Thymus (tissue), 11 donors: ENCODE measurements at regions not wholly inside any gene's neighbourhood (a gene's known extent, or its start where the extent isn't known, plus 50 kb on each side); places are given as distances from the start of the nearest gene placed in this dataset.

ENCODE experiments used
- DNase-seq, 9 donors: peaks; one replicate each; pipeline ENCODE4 v3.0.0-alpha.2; 2013; ENCODE audit warnings: low spot score in 9 of 9, low read depth in 6 of 9, missing footprints in 1 of 9
- H3K27ac ChIP-seq, 2 donors: one replicate each; pipeline ENCODE4 v1.5.1; 2013; ENCODE audit warnings: control low read depth in 1 of 2, low read depth in 1 of 2, low read length in 1 of 2, mild to moderate bottlenecking in 1 of 2, moderate library complexity in 1 of 2
- H3K27me3 ChIP-seq, 2 donors: one replicate each; pipeline ENCODE4 v1.5.1; 2013; ENCODE audit warnings: low read length in 1 of 2; ENCODE audit not compliant: control insufficient read depth in 2 of 2, insufficient read depth in 1 of 2
- H3K36me3 ChIP-seq, 2 donors: one replicate each; pipeline ENCODE4 v1.5.1; 2013; ENCODE audit warnings: low read length in 1 of 2, mild to moderate bottlenecking in 1 of 2, moderate library complexity in 1 of 2; ENCODE audit not compliant: control insufficient read depth in 2 of 2, insufficient read depth in 2 of 2
- H3K4me1 ChIP-seq, 2 donors: one replicate each; pipeline ENCODE4 v1.5.1; 2013; ENCODE audit warnings: low read length in 2 of 2; ENCODE audit not compliant: control insufficient read depth in 2 of 2, insufficient read depth in 2 of 2
- H3K4me3 ChIP-seq, 2 donors: one replicate each; pipeline ENCODE4 v1.5.1; 2013; ENCODE audit warnings: low read length in 2 of 2, control low read depth in 1 of 2, mild to moderate bottlenecking in 1 of 2
- H3K9me3 ChIP-seq, 2 donors: one replicate each; pipeline ENCODE4 v1.5.1; 2013; ENCODE audit warnings: low read length in 1 of 2, mild to moderate bottlenecking in 1 of 2; ENCODE audit not compliant: control insufficient read depth in 2 of 2, insufficient read depth in 1 of 2
- WGBS: extraction: QIAGEN DNeasy Blood & Tissue Kit; methylation state at CpG from one replicate; pipeline ENCODE4 v1.1.7; 2013; 5-methylcytosine and 5-hydroxymethylcytosine counted together
- donor health status: healthy.

GRCh38 chr18:55144193-55144930 lies 185.1 kb upstream of the CCDC68 start:
- H3K4me3 ChIP-seq = no peak overlapping the region
- H3K36me3 ChIP-seq = no peaks in the 10 kb centered on the region
- H3K27ac ChIP-seq = no peak overlapping the region
- no peaks in the 10 kb centered on the region for H3K9me3 ChIP-seq
- H3K27me3 ChIP-seq = no peaks in the 10 kb centered on the region
- WGBS = 45% methylated on average over 2 of the region's 2 CpGs
- DNase-seq = no peak
- no peaks in the 10 kb centered on the region for H3K4me1 ChIP-seq

- no peaks in the 10 kb centered on the region for H3K4me1 ChIP-seq
- 82% methylated on average over 6 of the region's 6 CpGs for WGBS
- H3K27ac ChIP-seq = no peak overlapping the region
- DNase-seq = no peak
- no peaks in the 10 kb centered on the region for H3K9me3 ChIP-seq
- no peaks in the 10 kb centered on the region for H3K27me3 ChIP-seq
- H3K4me3 ChIP-seq = no peak overlapping the region
- no peaks in the 10 kb centered on the region for H3K36me3 ChIP-seq
Measured at GRCh38 chr18:55142410-55142809, 183.1 kb upstream of the CCDC68 start.

- Histone ChIP-seq H3K4me1 (no peaks in the 10 kb centered on the region), H3K27me3 (no peaks in the 10 kb centered on the region)
- 92% methylated on average over 4 of the region's 4 CpGs for WGBS
Measured at GRCh38 chr18:55141318-55141717, 182.1 kb upstream of the CCDC68 start.

GRCh38 chr18:55139836-55140235 lies 180.6 kb upstream of the CCDC68 start:
- Histone ChIP-seq H3K27me3 (no peaks in the 10 kb centered on the region), H3K4me3 (no peak overlapping the region), H3K27ac (no peak overlapping the region), H3K4me1 (no peaks in the 10 kb centered on the region), H3K36me3 (no peaks in the 10 kb centered on the region), H3K9me3 (no peaks in the 10 kb centered on the region)
- DNase-seq = no peak
- 72% methylated on average over 4 of the region's 4 CpGs for WGBS

More at GRCh38 chr18:55141318-55141717, 182.1 kb upstream of the CCDC68 start:
- Histone ChIP-seq H3K27ac (no peak overlapping the region), H3K36me3 (no peaks in the 10 kb centered on the region), H3K4me3 (no peak overlapping the region), H3K9me3 (no peaks in the 10 kb centered on the region)
- DNase-seq = no peak

GRCh38 chr18:55139307-55139706 lies 180.0 kb upstream of the CCDC68 start:
- no peaks in the 10 kb centered on the region for H3K4me1 ChIP-seq
- no peaks in the 10 kb centered on the region for H3K9me3 ChIP-seq
- H3K27ac ChIP-seq = no peak overlapping the region
- H3K36me3 ChIP-seq = no peaks in the 10 kb centered on the region
- H3K27me3 ChIP-seq = no peaks in the 10 kb centered on the region
- no peak overlapping the region for H3K4me3 ChIP-seq
- DNase-seq = no peak

GRCh38 chr18:55138401-55138800 lies 179.1 kb upstream of the CCDC68 start:
- Histone ChIP-seq H3K4me1 (no peaks in the 10 kb centered on the region), H3K27me3 (no peaks in the 10 kb centered on the region), H3K9me3 (no peaks in the 10 kb centered on the region), H3K27ac (no peak overlapping the region), H3K36me3 (no peaks in the 10 kb centered on the region), H3K4me3 (no peak overlapping the region)
- DNase-seq = no peak
- 95% methylated on average over 4 of the region's 4 CpGs for WGBS

- Histone ChIP-seq H3K9me3 (no peaks in the 10 kb centered on the region), H3K27me3 (no peaks in the 10 kb centered on the region), H3K4me1 (no peaks in the 10 kb centered on the region), H3K4me3 (no peak overlapping the region), H3K36me3 (no peaks in the 10 kb centered on the region), H3K27ac (no peak overlapping the region)
- no peak for DNase-seq
- 97% methylated on average over 2 of the region's 2 CpGs for WGBS
Measured at GRCh38 chr18:55137602-55138001, 178.3 kb upstream of the CCDC68 start.

GRCh38 chr18:55136864-55137263 lies 177.6 kb upstream of the CCDC68 start:
- 90% methylated on average over 7 of the region's 7 CpGs for WGBS
- no peak for DNase-seq
- Histone ChIP-seq H3K4me1 (no peaks in the 10 kb centered on the region), H3K4me3 (no peak overlapping the region), H3K9me3 (no peaks in the 10 kb centered on the region), H3K36me3 (no peaks in the 10 kb centered on the region), H3K27ac (no peak overlapping the region), H3K27me3 (no peaks in the 10 kb centered on the region)

- H3K9me3 ChIP-seq = no peaks in the 10 kb centered on the region
- no peaks in the 10 kb centered on the region for H3K4me1 ChIP-seq
- WGBS = 90% methylated on average over 6 of the region's 6 CpGs
- no peak overlapping the region for H3K27ac ChIP-seq
- H3K27me3 ChIP-seq = no peaks in the 10 kb centered on the region
- no peaks in the 10 kb centered on the region for H3K36me3 ChIP-seq
- no peak for DNase-seq
- no peak overlapping the region for H3K4me3 ChIP-seq
Measured at GRCh38 chr18:55136258-55136657, 177.0 kb upstream of the CCDC68 start.
